ENCODE measurements at regions not wholly inside any gene's neighbourhood (a gene's known extent, or its start where the extent isn't known, plus 50 kb on each side); places are given as distances from the start of the nearest gene placed in this dataset.

GRCh38 chr13:54004026-54004699 lies 975.5 kb downstream of the OLFM4 start:
- intact Hi-C loops (cut with micrococcal nuclease): no loop called here

DNA sequence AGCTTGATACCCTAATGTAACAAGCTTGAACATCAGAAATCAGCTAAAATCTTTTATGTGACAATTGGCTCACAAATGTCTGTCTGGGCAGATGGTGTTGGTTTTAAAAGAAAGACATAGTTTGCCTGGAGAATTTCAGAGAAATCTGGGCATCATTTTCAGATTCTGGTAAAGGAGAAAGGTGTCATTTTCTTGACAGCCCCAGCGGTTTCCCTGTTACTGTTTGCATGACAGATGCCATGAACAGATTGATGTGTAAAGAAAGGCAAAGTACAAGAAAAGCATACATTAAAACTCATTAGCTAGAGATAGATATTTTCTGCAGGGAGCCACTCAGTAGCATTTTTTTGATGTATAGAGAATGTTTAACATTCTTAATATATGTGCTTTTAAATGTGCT lies 987.9 kb downstream of the OLFM4 start:
- Mint-ChIP-seq H3K36me3 (peaks cover 13% of the 10 kb centered on the region), H3K27ac (no peak overlapping the region), H3K4me3 (no peak overlapping the region), H3K4me1 (no peaks in the 10 kb centered on the region), H3K27me3 (ENCODE audit: low read depth in 2 of 2) (no peaks in the 10 kb centered on the region), H3K9me3 (peaks cover 20 to 25% of the 10 kb centered on the region in 2 donors)
- TF ChIP-seq, protein P1, sequence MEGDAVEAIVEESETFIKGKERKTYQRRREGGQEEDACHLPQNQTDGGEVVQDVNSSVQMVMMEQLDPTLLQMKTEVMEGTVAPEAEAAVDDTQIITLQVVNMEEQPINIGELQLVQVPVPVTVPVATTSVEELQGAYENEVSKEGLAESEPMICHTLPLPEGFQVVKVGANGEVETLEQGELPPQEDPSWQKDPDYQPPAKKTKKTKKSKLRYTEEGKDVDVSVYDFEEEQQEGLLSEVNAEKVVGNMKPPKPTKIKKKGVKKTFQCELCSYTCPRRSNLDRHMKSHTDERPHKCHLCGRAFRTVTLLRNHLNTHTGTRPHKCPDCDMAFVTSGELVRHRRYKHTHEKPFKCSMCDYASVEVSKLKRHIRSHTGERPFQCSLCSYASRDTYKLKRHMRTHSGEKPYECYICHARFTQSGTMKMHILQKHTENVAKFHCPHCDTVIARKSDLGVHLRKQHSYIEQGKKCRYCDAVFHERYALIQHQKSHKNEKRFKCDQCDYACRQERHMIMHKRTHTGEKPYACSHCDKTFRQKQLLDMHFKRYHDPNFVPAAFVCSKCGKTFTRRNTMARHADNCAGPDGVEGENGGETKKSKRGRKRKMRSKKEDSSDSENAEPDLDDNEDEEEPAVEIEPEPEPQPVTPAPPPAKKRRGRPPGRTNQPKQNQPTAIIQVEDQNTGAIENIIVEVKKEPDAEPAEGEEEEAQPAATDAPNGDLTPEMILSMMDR (IDR thresholded peaks at IDR 0.05): no peak
- Histone ChIP-seq H3K36me3 (ENCODE audit: control insufficient read depth, insufficient read depth, low read length) (no peaks in the 10 kb centered on the region), H3K27me3 (ENCODE audit: control insufficient read depth, insufficient read depth, low read length) (no peaks in the 10 kb centered on the region), H3K27ac (ENCODE audit: low read length) (no peak overlapping the region), H3K4me1 (ENCODE audit: control insufficient read depth, insufficient read depth, low read length) (no peaks in the 10 kb centered on the region), H3K4me3 (ENCODE audit: low read length) (no peak overlapping the region), H3K9me3 (ENCODE audit: control insufficient read depth, insufficient read depth, low read length) (no peaks in the 10 kb centered on the region)
- DNase-seq (no peak), ATAC-seq (no peak)
- intact Hi-C loops (cut with micrococcal nuclease): no loop called here
- WGBS (ENCODE audit: insufficient coverage): 67% methylated on average over 1 of the region's 1 CpG

More at GRCh38 chr13:54004026-54004699, 975.5 kb downstream of the OLFM4 start:
- no peak overlapping the region for H3K4me3 ChIP-seq (ENCODE audit: low read length)
- H3K27ac ChIP-seq (ENCODE audit: low read length): no peak overlapping the region
- H3K9me3 ChIP-seq (ENCODE audit: control insufficient read depth, insufficient read depth, low read length): no peaks in the 10 kb centered on the region
- TF ChIP-seq, protein P1 (IDR thresholded peaks at IDR 0.05): no peak
- Mint-ChIP-seq H3K4me3 (no peak overlapping the region), H3K36me3 (no peaks in the 10 kb centered on the region), H3K27me3 (ENCODE audit: low read depth in 2 of 2) (no peaks in the 10 kb centered on the region), H3K4me1 (no peaks in the 10 kb centered on the region), H3K9me3 (peaks cover 8 to 15% of the 10 kb centered on the region in 2 donors), H3K27ac (no peak overlapping the region)
- no peak for ATAC-seq
- no peak for DNase-seq
- H3K27me3 ChIP-seq (ENCODE audit: control insufficient read depth, insufficient read depth, low read length): no peaks in the 10 kb centered on the region
- no peaks in the 10 kb centered on the region for H3K36me3 ChIP-seq (ENCODE audit: control insufficient read depth, insufficient read depth, low read length)
- H3K4me1 ChIP-seq (ENCODE audit: control insufficient read depth, insufficient read depth, low read length): no peaks in the 10 kb centered on the region
- WGBS (ENCODE audit: insufficient coverage): 100% methylated on average over 2 of the region's 5 CpGs

- H3K27me3 Mint-ChIP-seq (ENCODE audit: low read depth in 2 of 2): no peaks in the 10 kb centered on the region
- 90% methylated on average over 3 of the region's 3 CpGs for WGBS (ENCODE audit: insufficient coverage)
- H3K4me3 Mint-ChIP-seq: no peak overlapping the region
- no peak overlapping the region for H3K27ac Mint-ChIP-seq
- DNase-seq: no peak
- ATAC-seq: no peak
- no peaks in the 10 kb centered on the region for H3K4me1 Mint-ChIP-seq
- Histone ChIP-seq H3K9me3 (ENCODE audit: control insufficient read depth, insufficient read depth, low read length) (peaks cover 8% of the 10 kb centered on the region), H3K4me1 (ENCODE audit: control insufficient read depth, insufficient read depth, low read length) (no peaks in the 10 kb centered on the region), H3K27me3 (ENCODE audit: control insufficient read depth, insufficient read depth, low read length) (no peaks in the 10 kb centered on the region), H3K27ac (ENCODE audit: low read length) (no peak overlapping the region), H3K36me3 (ENCODE audit: control insufficient read depth, insufficient read depth, low read length) (no peaks in the 10 kb centered on the region), H3K4me3 (ENCODE audit: low read length) (no peak overlapping the region)
- peaks cover 2% of the 10 kb centered on the region for H3K36me3 Mint-ChIP-seq
- TF ChIP-seq, protein P1 (IDR thresholded peaks at IDR 0.05): no peak
- intact Hi-C loops (cut with micrococcal nuclease): no loop called here
- H3K9me3 Mint-ChIP-seq: peaks cover 24 to 26% of the 10 kb centered on the region in 2 donors
Measured at GRCh38 chr13:54018485-54018884, 989.9 kb downstream of the OLFM4 start.

GRCh38 chr13:54029226-54029625 lies 1000.6 kb downstream of the OLFM4 start:
- Mint-ChIP-seq H3K4me1 (no peaks in the 10 kb centered on the region), H3K9me3 (peaks cover 21 to 28% of the 10 kb centered on the region in 2 donors), H3K4me3 (no peak overlapping the region), H3K36me3 (peaks cover 12% of the 10 kb centered on the region), H3K27ac (no peak overlapping the region), H3K27me3 (ENCODE audit: low read depth in 2 of 2) (no peaks in the 10 kb centered on the region)
- Histone ChIP-seq H3K27me3 (ENCODE audit: control insufficient read depth, insufficient read depth, low read length) (no peaks in the 10 kb centered on the region), H3K9me3 (ENCODE audit: control insufficient read depth, insufficient read depth, low read length) (peaks cover 12% of the 10 kb centered on the region), H3K27ac (ENCODE audit: low read length) (no peak overlapping the region), H3K36me3 (ENCODE audit: control insufficient read depth, insufficient read depth, low read length) (no peaks in the 10 kb centered on the region), H3K4me3 (ENCODE audit: low read length) (no peak overlapping the region), H3K4me1 (ENCODE audit: control insufficient read depth, insufficient read depth, low read length) (no peaks in the 10 kb centered on the region)
- WGBS (ENCODE audit: insufficient coverage): 36% methylated on average over 1 of the region's 1 CpG
- DNase-seq (no peak), ATAC-seq (no peak)
- intact Hi-C loops (cut with micrococcal nuclease): no loop called here
- TF ChIP-seq, protein P1 (IDR thresholded peaks at IDR 0.05): no peak
